RWPE2 (cell line): ENCODE measurements at regions not wholly inside any gene's neighbourhood (a gene's known extent, or its start where the extent isn't known, plus 50 kb on each side); places are given as distances from the start of the nearest gene placed in this dataset.

Experiments used
- ATAC-seq: fragments of 200-7000 bp; cut with Tn5 transposase; 3 replicates; pipeline ENCODE4 v1.9.1; 2021; ENCODE audit warnings: low read depth
- DNase-seq: peaks from one replicate; pipeline ENCODE4 v3.0.0-alpha.2; 2020; ENCODE audit warnings: low spot score
- H3K27ac ChIP-seq: fragments of 450-650 bp; 2 replicates; pipeline ENCODE4 v1.5.1; 2017; ENCODE audit warnings: mild to moderate bottlenecking; ENCODE audit not compliant: poor library complexity, severe bottlenecking
- H3K27me3 ChIP-seq: fragments of 250-450 bp; sonication (Bioruptor Pico); 2 replicates; pipeline ENCODE4 v1.5.1; 2021; ENCODE audit warnings: mild to moderate bottlenecking, moderate library complexity; ENCODE audit not compliant: insufficient read depth, poor library complexity, severe bottlenecking
- H3K36me3 ChIP-seq: fragments of 250-450 bp; sonication (Bioruptor Pico); 2 replicates; pipeline ENCODE4 v1.5.1; 2020; ENCODE audit warnings: low read depth, mild to moderate bottlenecking, moderate library complexity
- H3K4me1 ChIP-seq: fragments of 250-450 bp; sonication (Bioruptor Pico); 2 replicates; pipeline ENCODE4 v1.5.1; 2021; ENCODE audit warnings: mild to moderate bottlenecking, moderate library complexity; ENCODE audit not compliant: insufficient read depth, poor library complexity, severe bottlenecking
- H3K4me3 ChIP-seq: fragments of 250-450 bp; sonication (Bioruptor Pico); 2 replicates; pipeline ENCODE4 v1.5.1; 2021; ENCODE audit warnings: mild to moderate bottlenecking, moderate library complexity; ENCODE audit not compliant: severe bottlenecking
- H3K9me3 ChIP-seq: fragments of 250-450 bp; sonication (Bioruptor Pico); 2 replicates; pipeline ENCODE4 v1.5.1; 2021; ENCODE audit warnings: mild to moderate bottlenecking, moderate library complexity; ENCODE audit not compliant: severe bottlenecking
- TF ChIP-seq, protein P1 (sequence below): fragments of 450-650 bp; IDR thresholded peaks from one replicate; pipeline ENCODE4 v1.5.1; 2017; ENCODE audit warnings: mild to moderate bottlenecking, moderate library complexity; ENCODE audit not compliant: poor library complexity, severe bottlenecking

DNA sequence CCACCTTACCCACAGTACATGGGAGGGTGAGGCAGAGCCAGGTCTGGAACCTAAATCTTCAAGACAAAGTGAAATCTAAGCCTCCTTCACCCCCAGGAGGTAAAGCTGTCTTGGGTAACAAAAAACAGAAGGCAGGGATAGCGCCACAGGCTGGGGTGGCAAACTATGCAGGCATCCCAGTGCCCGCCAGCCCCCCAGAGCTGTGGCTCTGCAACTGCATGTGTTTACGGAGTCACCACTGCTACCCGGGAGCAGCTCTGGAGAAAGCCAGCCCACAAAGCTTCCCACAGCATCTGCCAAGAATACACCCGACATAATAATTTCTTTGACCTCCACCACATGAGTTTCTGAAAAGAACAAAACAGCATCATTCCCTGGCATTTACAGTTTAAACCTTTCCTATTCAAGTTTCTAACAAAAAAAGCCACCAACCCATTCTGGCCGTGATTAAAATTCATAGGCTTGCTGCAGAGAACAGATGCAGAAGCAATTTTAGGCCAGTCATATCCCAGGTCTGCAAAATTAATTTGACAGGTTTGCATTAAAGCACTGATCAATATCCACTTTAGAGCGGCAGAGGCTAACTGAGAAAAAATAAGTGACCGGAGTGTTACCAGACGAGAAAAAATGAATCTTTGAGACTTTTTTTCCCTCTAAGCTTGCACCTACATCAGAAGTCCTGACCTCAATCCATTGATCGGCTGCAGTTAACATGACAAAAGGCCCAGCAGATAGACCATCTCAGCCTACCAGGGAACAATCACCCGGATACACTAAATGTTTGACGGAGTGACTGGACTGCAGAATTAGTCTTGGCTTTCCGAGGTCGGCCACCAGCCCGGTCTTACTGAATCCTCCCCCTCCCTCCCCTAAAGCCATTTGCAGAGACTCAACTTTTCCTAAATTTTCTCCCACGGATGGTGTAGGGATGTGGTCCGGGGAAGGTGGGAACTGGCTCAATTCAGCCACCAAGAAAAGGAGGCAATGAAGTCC, 309.6 kb upstream of the SKOR2 start:
- ATAC-seq (no peak), DNase-seq (no peak)
- TF ChIP-seq, protein P1, sequence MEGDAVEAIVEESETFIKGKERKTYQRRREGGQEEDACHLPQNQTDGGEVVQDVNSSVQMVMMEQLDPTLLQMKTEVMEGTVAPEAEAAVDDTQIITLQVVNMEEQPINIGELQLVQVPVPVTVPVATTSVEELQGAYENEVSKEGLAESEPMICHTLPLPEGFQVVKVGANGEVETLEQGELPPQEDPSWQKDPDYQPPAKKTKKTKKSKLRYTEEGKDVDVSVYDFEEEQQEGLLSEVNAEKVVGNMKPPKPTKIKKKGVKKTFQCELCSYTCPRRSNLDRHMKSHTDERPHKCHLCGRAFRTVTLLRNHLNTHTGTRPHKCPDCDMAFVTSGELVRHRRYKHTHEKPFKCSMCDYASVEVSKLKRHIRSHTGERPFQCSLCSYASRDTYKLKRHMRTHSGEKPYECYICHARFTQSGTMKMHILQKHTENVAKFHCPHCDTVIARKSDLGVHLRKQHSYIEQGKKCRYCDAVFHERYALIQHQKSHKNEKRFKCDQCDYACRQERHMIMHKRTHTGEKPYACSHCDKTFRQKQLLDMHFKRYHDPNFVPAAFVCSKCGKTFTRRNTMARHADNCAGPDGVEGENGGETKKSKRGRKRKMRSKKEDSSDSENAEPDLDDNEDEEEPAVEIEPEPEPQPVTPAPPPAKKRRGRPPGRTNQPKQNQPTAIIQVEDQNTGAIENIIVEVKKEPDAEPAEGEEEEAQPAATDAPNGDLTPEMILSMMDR: no peak
- Histone ChIP-seq H3K9me3 (no peaks in the 10 kb centered on the region), H3K27ac (no peak overlapping the region), H3K36me3 (no peaks in the 10 kb centered on the region), H3K27me3 (peaks cover 4% of the 10 kb centered on the region), H3K4me3 (no peak overlapping the region), H3K4me1 (no peaks in the 10 kb centered on the region)

DNA sequence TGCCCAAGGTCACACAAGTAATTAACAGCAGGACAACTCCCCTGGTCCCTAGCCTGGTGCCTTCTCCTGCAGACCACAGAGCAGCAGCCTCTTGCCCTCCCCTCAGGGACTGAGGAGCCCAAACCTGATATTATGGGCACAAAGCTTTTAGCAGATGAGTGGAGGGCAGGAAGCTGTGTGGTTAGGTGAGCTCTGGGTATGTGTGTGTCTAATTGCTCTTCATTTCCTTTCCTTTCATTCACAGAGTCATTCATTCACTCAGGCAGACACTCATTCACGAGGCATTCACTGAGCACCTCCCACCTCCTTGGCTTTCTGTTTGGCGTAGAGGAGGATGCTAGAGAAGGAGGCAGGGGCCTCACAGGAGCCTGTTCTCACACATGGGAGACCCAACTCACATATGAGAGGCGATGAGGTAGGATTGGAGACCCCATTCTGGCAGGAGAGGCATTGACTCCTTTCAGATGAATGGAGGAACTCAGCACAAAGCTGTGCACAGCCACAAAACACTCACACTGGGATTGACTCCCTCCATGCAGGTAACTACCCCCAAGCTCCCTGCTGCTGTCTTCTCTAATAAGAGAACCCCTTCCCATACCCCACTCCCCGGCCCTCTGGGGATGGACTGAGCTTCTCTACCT, 306.8 kb upstream of the SKOR2 start:
- 0 out of 3 replicates have a peak, but pooled peaks have one; percentile 14 for ATAC-seq
- no peaks in the 10 kb centered on the region for H3K4me1 ChIP-seq
- no peak overlapping the region for H3K27ac ChIP-seq
- no peak for DNase-seq
- no peak overlapping the region for H3K4me3 ChIP-seq
- peaks cover 4% of the 10 kb centered on the region for H3K27me3 ChIP-seq
- TF ChIP-seq, protein P1: no peak
- H3K9me3 ChIP-seq: no peaks in the 10 kb centered on the region
- no peaks in the 10 kb centered on the region for H3K36me3 ChIP-seq

DNA sequence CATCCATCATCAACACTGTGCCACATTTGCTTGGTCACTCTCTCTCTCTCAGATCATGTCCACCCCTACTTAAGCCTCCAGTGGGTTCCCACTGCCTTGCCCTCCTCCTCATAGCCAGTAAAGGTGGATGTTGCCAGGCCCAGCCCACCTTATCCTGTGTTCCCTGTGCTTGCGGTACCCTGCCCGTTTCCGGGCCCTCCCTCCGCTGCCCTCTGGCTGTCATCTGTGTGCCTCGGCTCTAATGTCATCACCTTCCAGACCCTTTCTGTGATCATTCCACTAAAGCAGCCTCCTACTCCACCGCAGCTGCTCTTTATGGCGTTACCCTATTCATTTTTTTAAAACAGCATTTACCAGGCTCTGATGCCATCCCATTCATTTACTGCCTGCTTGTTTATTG, 305.7 kb upstream of the SKOR2 start:
- no peaks in the 10 kb centered on the region for H3K9me3 ChIP-seq
- H3K27ac ChIP-seq: no peak overlapping the region
- no peak for DNase-seq
- no peak overlapping the region for H3K4me3 ChIP-seq
- H3K27me3 ChIP-seq: peaks cover 4% of the 10 kb centered on the region
- no peak for ATAC-seq
- no peaks in the 10 kb centered on the region for H3K36me3 ChIP-seq
- TF ChIP-seq, protein P1: no peak
- no peaks in the 10 kb centered on the region for H3K4me1 ChIP-seq

DNA sequence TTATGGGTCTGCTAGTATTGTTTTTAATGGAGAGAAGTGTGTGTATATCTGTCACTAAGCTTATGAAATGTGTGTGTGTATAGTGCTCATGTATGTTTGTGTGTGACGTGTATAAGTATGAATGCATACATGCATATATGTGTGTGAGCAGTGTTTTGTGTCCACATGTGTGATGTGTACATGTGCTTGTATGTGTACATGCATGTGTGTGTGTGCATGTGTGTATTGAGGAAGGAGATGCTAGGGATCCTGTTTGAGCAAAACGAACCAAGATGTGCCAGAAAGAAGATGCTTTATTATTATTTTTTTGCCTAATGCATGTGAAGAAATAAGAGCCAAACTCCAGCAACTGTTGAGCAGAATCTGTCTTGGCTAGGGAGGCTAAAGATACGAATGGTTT, 301.3 kb upstream of the SKOR2 start:
- Histone ChIP-seq H3K27ac (no peak overlapping the region), H3K9me3 (no peaks in the 10 kb centered on the region), H3K4me3 (no peak overlapping the region), H3K4me1 (no peaks in the 10 kb centered on the region), H3K27me3 (no peaks in the 10 kb centered on the region), H3K36me3 (no peaks in the 10 kb centered on the region)
- ATAC-seq (no peak), DNase-seq (no peak)
- TF ChIP-seq, protein P1: no peak
